LoVo (cell line): ENCODE measurements at regions not wholly inside any gene's neighbourhood (a gene's known extent, or its start where the extent isn't known, plus 50 kb on each side); places are given as distances from the start of the nearest gene placed in this dataset.
"Not testable (repeated sequence)": the region's sequence is repeated elsewhere in the genome, so short reads cannot be mapped to it uniquely, and the experiment has no call there.

Source experiments
- DNase-seq: peaks from one replicate; pipeline ENCODE4 v3.0.0-alpha.2; 2016; ENCODE audit warnings: low spot score

DNA sequence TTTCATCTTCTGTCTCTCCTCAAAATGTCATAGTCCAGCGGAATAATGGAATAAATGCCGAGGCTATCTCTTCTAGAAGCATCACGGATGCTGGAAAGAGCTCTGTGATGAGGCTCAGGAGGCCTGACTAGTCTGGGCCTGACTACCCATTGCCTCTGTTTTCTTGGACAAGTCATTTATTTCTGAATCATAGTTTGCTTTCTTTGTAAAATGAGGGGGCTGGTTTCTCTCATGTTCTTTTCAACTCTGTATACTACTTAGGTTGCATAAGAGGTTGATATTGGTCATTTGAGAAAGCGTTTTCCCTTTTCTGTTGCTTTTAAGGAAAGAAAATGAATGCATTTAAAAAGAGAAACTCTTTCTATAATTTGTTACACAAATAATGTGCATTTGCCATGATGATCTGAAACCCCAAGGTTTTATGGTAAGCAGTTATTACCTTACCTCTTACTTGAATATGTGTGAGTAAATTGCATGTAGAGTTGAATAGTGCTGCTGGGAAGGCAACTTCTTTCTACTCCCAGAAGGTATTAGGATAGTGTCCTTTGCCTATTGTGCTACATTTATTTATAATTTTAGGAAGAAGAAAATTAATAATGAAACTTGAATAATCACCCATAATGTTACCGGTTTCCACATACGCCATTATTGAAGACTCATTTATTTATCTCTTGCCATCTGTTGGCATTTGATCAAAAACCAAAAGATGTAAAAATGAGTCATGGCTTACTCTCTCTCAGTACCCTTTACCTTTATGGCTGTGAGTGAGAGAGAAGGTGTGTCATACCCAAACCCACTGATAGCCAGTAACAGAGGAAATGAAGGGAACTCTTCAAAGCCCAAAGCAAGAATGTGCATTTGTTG, 179.1 kb downstream of the FASLG start:
- DNase-seq = peak; percentile 78

- DNase-seq = no peak
These were observed 179.9 kb downstream of the FASLG start for GRCh38 chr1:172838680-172839313.

- not testable (repeated sequence) for DNase-seq
These were observed 180.7 kb downstream of the FASLG start for GRCh38 chr1:172839639-172840038.

DNA sequence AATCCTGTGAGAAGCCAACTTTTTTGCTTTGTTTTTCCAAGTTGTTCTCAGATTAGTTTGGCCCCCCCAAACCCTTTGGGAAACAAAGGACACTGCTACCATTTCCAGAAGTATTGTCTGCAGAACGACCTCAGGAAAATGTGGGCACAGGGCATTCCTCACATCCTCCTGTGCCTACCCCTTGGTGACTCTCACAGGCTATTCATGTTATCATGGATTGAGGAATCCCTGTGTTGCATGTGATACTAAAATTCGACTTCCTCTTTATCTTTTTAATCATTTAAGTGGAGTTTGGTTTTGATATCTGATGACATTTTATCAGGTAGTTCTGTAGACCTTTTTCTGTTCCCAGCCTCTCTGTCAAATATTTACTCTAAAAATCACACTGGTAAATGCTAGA, 184.5 kb downstream of the FASLG start:
- no peak for DNase-seq

DNA sequence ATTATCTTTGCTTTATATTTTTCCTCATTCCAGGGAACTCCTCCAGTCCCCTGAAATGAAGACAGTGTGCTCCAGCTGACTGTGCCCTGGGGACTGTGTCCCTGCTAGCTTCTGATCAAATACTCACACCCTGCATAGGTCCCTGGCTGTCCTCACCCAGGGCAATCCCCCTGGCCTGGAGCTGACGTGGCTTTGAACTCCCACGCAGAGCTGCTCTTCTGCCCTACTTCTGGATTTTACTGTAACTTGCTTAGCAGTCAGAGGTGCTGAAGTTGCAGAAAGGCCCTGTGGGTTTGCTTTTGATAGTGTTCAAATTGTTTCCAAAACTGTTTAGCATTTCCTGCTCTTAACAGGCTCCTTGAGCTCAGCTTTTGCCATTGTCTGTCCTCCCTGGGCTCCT, 186.5 kb downstream of the FASLG start:
- no peak for DNase-seq

DNA sequence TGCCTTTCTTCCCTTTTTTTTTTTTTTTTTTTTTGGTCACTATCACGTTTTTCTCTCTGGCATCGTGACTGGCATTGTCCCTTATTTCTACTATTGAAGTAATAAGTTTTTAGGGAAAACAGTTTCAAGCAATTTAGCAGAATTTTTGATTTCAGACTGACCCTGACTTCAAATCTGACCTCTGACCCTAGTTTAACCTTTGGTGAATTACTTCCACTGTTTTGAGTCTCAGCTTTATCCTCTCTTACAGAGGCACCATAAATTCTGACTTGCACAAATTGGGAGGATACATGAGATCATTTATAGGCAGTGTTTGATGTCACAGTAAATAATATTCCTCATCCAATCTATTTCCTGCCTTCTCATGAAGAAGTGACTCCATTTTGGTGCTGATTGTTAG, 187.0 kb downstream of the FASLG start:
- DNase-seq = no peak

GRCh38 chr1:172847814-172848213, 188.9 kb downstream of the FASLG start:
- not testable (repeated sequence) for DNase-seq

- DNase-seq = no peak
These were observed 190.8 kb downstream of the FASLG start for GRCh38 chr1:172849653-172850052.

DNA sequence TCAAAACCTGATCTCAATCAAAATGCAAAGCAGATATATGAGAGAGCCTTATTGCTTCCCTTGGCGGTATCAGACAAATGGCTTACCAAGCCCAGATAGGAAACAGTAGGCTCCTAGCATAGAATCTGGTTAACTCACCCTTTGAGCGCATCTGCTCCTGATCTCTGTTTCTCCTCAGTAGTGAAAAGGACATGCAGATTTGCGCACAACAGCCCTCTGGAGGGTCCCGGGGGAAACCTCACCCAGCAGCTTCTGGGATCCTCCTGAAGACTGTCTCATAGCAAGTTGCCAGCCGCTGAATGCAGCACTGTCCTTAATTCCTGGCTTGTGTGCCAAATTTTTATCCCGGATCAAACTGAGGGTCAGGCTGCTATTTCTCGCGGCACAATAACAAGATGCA, 192.2 kb downstream of the FASLG start:
- no peak for DNase-seq

DNA sequence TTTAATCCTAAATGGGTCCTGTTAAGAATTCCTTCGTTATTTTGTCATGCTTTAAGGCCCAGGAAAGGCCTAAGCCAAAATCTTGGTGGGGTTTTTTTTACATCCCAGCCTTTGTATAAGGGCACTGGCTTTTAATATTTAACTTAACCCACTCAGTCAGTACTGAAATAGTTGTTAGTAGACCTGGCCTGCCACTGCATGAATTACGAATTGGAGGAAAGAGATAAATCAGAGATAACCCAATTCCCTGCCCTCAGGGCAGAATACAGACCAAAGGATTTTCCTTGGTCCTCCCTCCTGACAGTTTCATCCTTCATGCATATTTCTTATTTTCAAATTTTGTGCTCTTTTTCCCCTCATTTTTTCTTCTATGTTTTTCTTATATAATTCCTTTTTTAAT, 193.0 kb downstream of the FASLG start:
- no peak for DNase-seq

- not testable (repeated sequence) for DNase-seq
These were observed 194.8 kb downstream of the TNFSF18 start for GRCh38 chr1:172855983-172856382.

DNA sequence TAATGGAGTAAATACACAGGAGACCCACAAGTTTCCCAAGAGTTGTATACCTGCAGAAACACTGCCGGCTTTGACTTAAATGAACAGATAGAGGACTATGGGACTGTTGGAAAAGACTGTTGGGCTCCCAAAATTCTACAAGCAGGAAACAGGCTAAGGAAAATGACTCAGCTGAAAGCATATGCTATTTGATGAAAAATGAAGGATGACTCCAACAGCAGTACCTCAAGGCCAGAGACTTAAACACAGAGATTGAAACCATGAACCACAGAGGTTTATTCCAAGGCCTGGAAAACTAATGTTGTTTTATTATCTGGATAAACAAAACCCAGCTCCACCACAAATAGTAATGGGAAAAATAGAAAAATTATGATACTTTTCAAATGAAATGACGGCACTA, 187.7 kb downstream of the TNFSF18 start:
- DNase-seq = no peak

GRCh38 chr1:172867216-172867818, 183.4 kb downstream of the TNFSF18 start:
- no peak for DNase-seq

- DNase-seq = peak; percentile 69
These were observed 179.7 kb downstream of the TNFSF18 start for GRCh38 chr1:172870901-172871606.

GRCh38 chr1:172874950-172875349, 175.8 kb downstream of the TNFSF18 start:
- no peak for DNase-seq

DNA sequence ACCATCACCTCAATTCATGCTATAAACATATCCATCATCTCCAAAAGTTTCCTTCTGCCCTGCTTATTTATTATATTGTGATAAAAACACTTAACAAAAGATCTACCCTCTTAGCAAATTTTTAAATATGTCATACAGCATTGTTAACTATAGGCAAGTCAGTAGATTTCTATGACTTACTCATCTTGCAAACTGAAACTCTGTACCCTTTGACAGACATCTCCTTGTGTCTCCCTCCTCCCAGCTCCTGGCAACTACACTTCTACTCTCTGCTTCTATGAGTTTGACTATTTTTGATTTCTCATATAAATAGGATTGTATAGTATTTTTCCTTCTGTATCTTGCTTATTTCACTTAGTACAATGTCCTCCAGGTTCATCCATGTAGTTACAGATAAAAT, 174.8 kb downstream of the TNFSF18 start:
- no peak for DNase-seq

DNA sequence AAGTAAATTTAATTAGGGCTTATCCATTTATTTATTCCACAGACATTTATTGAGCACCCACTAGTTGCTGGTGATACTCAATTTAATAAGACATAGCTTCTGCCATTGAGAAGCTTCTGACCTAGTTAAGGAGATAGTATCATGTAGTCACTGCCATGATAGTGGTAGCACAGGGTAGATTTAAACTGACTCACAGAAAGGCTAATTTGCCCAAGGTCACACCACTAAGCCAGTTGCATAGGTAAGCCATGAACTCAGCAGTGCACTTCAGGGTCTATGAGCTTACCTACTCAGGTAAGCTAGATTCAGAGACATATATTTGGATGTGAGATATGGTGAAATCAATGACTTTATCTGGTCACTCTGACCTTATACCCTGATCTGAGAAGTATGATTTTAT, 168.4 kb downstream of the TNFSF18 start:
- DNase-seq = no peak

DNA sequence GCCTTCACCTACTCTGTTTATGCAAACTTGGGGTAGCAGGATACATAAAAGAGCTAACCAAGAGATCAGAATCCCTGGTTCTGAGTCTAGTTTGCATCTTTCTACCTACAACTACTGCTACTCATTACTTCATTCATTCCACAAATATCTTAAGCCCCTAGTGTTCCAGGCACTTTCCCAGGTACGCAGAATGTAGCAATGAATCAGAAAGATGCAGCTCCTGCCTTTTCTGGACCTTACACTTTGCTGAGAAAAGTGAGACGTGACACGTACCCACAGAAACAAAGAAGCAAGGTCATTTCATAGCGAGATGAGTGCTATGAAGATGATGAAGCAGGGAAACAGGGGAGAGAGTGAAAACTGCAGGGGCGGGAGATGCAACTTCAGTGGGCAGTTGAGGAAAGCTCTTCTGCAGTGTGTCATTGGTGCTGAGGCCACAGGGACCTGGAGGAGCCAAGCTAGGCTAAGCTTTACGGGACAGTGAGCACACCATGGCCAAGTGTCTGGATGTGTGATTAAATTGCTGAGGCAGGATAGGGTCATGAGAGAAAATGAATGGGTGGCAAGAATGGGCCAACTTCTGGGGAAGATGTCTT, 167.9 kb downstream of the TNFSF18 start:
- DNase-seq = no peak

DNA sequence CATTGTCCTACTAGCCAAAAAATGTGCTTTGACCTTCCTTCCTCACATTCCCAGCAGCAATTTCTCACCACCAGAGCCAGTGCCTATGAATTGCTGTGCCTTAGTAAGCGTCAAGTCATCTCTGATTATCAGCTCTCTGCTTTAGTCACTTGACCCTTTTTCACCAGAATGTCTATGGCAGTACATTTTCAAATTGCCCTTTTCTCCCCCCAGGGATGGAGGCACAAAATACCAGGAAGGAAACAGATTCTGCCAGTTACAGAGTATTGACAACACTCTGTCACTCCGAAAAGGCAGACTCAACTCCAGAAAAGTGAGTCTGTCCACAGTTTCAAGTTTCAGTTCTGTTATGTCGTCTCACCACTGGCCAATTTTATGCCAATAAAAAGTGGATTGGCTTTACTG, 167.4 kb downstream of the TNFSF18 start:
- DNase-seq = no peak

GRCh38 chr1:172883844-172884243, 166.9 kb downstream of the TNFSF18 start:
- no peak for DNase-seq

GRCh38 chr1:172885411-172885810, 165.3 kb downstream of the TNFSF18 start:
- DNase-seq = no peak

DNA sequence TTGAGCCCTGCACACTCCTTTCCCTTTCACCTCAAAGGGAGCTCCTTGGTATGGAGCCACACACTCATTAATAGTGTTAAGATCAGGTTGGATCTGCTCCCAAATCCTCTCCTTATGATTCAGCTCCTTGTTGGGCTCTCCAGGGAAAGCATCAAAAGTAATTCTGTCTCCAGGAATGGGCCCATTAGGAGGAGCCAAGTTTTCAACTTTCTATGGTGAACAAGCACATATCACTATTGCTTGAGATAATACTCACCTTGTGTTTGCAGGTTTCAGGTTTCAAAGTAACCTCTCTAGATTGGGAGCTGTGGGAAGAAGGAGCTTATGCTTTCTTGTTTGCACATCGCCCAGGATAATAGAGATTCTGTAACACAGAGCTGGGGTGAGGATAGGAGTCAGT, 164.8 kb downstream of the TNFSF18 start:
- DNase-seq = no peak
